ENCODE measurements at regions not wholly inside any gene's neighbourhood (a gene's known extent, or its start where the extent isn't known, plus 50 kb on each side); places are given as distances from the start of the nearest gene placed in this dataset.
A peak's percentile ranks its signal among the peaks of the same experiment; 100 is the strongest.

DNA sequence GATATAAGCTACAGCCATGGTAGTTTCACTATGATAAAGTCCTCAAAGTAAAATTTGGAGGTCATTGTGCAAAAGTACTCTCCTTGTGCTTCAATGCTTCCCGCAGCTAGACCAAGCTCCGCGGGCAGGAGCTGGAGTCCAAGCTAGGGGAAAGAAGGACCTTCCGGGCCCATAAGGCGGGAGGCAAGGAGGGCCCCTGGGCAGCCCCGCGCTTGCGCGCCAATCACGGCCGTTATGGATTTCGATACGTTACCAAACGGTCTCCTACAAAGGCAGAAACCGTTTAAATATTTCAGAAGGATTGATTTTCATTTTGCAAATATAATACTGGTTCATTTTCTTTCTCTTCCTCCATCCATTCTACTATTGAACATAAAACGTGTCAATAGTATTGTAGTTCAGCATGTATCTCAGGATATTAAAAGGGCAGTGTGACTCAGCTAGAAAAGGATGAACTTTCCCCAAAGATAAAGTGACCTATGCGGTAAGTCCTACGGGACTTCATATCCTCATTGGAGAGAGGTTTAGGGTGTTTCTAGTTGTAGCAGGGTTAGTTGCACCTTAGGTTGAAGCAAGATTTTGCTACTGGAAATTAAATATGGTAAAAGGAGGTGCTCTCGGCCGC lies 128.0 kb downstream of the KIF20B start:
- intact Hi-C loops (cut with DNase I) = no loop called here
- Histone ChIP-seq H3K4me1 (no peaks in the 10 kb centered on the region), H3K9me3 (no peaks in the 10 kb centered on the region), H3K27me3 (no peaks in the 10 kb centered on the region), H3K27ac (no peak overlapping the region), H3K4me3 (no peak overlapping the region), H3K36me3 (no peaks in the 10 kb centered on the region)
- TF ChIP-seq, protein P1, sequence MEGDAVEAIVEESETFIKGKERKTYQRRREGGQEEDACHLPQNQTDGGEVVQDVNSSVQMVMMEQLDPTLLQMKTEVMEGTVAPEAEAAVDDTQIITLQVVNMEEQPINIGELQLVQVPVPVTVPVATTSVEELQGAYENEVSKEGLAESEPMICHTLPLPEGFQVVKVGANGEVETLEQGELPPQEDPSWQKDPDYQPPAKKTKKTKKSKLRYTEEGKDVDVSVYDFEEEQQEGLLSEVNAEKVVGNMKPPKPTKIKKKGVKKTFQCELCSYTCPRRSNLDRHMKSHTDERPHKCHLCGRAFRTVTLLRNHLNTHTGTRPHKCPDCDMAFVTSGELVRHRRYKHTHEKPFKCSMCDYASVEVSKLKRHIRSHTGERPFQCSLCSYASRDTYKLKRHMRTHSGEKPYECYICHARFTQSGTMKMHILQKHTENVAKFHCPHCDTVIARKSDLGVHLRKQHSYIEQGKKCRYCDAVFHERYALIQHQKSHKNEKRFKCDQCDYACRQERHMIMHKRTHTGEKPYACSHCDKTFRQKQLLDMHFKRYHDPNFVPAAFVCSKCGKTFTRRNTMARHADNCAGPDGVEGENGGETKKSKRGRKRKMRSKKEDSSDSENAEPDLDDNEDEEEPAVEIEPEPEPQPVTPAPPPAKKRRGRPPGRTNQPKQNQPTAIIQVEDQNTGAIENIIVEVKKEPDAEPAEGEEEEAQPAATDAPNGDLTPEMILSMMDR (IDR thresholded peaks at IDR 0.05) = no peak
- ATAC-seq = no peak
- DNase-seq = no peak

DNA sequence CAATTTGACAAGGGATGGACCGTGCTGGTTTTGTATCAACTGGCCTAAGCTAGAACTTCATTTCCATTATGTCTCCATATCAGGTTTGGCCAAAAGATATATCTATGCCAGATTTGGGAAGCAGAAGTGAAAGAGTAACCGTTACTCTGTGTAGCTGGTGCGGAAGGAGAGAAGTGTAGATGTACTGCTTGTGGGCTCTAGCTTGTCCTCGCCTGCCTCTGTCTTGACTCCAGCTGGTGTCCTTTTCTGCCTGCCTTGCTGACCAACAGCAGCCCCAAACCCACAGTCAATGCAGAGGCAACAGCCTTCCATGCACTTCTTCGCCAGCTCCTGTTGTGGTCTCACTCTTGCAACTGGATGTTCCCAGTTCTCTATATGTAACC lies 128.5 kb downstream of the KIF20B start:
- intact Hi-C loops (cut with DNase I) = no loop called here
- ATAC-seq = peak; percentile 51
- Histone ChIP-seq H3K9me3 (no peaks in the 10 kb centered on the region), H3K27me3 (no peaks in the 10 kb centered on the region), H3K36me3 (no peaks in the 10 kb centered on the region), H3K4me3 (no peak overlapping the region), H3K27ac (no peak overlapping the region), H3K4me1 (no peaks in the 10 kb centered on the region)
- DNase-seq = no peak
- TF ChIP-seq, protein P1 (IDR thresholded peaks at IDR 0.05) = no peak

DNA sequence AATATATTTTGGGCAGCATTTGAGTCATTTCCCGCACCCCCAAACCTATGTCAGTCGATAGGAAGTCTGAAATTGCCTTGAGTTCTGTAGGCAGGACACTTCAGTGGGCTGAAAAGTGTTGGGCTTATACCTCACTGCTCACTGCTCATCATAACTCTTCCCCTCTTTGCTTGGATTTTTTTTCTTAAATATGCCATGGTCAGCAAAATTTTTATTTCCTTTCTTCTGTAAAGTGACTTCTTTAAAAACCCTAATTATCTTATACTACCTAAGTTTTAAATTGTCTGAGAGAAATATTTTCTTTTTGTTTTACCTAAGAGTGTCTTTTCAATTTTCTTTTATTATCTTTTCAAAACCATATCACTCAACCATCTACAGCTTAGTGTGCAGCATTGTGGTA lies 129.2 kb downstream of the KIF20B start:
- intact Hi-C loops (cut with DNase I) = no loop called here
- ATAC-seq (no peak), DNase-seq (no peak)
- Histone ChIP-seq H3K27me3 (no peaks in the 10 kb centered on the region), H3K9me3 (no peaks in the 10 kb centered on the region), H3K27ac (no peak overlapping the region), H3K36me3 (no peaks in the 10 kb centered on the region), H3K4me3 (no peak overlapping the region), H3K4me1 (no peaks in the 10 kb centered on the region)
- TF ChIP-seq, protein P1 (IDR thresholded peaks at IDR 0.05) = no peak

DNA sequence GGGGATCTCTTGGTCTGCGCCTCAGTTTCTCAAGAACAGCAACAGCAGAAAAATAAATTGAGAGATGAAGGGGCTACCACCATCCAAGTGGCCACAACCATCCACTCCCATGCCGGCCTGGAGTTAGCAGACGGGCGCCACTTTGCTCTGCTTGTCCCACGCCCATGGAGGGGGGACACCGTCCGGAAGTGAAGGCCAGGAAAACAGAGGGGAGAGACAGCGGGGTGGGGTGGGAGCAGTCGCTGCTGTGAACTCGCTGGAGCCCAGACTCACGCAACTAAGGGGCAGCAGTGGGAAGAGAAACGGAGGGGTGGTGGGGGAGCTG lies 135.4 kb downstream of the KIF20B start:
- intact Hi-C loops (cut with DNase I) = no loop called here
- Histone ChIP-seq H3K9me3 (no peaks in the 10 kb centered on the region), H3K27ac (peak overlapping the region; percentile 80), H3K4me1 (no peaks in the 10 kb centered on the region), H3K27me3 (no peaks in the 10 kb centered on the region), H3K36me3 (no peaks in the 10 kb centered on the region), H3K4me3 (peak overlapping the region; percentile 76)
- TF ChIP-seq, protein P1 (IDR thresholded peaks at IDR 0.05) = no peak
- ATAC-seq = no peak
- DNase-seq = no peak

DNA sequence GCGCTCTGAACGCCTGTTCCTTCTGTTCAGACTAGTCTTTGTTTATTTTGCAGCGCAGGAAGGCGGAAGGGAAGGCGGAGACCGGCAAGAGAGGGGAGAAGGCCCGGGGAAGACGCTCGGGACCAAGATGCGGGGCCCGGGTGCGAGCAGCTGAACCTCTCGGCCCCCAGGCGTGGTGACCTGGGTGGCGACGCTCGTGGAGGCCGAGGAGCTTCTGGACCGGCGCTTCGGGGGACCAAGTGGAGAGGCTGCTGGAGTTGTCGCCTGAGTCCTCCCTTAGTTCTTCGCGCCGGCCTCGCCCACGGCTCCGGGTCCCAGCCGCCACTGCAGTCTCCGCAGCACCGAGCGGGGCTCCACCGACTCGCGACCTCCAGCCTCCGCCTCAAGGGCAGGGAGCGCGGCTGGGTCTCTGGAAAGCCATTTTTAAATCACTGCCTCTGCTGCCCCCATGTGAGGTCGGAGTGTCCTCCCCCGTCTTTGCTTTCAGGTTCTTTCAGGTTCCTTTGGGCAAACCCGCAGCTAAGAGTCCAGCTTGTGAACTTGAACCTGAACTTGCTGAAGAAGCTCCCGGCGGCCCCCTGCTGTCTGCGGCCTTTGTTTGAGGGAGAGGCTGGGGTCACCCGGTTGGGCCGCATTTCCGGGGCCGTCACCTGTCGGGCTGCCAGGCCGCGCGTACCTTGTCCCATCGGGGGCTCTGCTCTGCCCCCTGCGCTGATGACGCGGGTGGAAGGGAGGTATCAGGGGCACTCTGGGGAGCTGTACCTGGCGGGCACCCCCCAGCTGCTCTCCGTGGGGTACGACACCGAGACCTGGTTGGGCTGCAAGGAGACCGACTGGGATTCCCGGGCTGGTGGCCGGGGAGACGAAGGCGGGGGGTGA lies 136.0 kb downstream of the KIF20B start:
- Histone ChIP-seq H3K27me3 (no peaks in the 10 kb centered on the region), H3K4me1 (no peaks in the 10 kb centered on the region), H3K27ac (peak overlapping the region; percentile 80), H3K4me3 (peak overlapping the region; percentile 76), H3K9me3 (no peaks in the 10 kb centered on the region), H3K36me3 (no peaks in the 10 kb centered on the region)
- intact Hi-C loops (cut with DNase I) = no loop called here
- DNase-seq = peak; percentile 76
- TF ChIP-seq, protein P1 (IDR thresholded peaks at IDR 0.05) = no peak
- ATAC-seq = peak; percentile 75
